SK-N-SH (cell line): ENCODE measurements at regions not wholly inside any gene's neighbourhood (a gene's known extent, or its start where the extent isn't known, plus 50 kb on each side); places are given as distances from the start of the nearest gene placed in this dataset.

Experiments
- FOSL2 ChIP-seq: IDR thresholded peaks from 2 replicates; pipeline ENCODE4 v1.4.0; 2012; ENCODE audit warnings: low read depth, mild to moderate bottlenecking, moderate library complexity, borderline replicate concordance
- POLR2AphosphoS5 ChIP-seq: IDR thresholded peaks from 2 replicates; pipeline ENCODE4 v1.6.1; 2012; ENCODE audit warnings: low read depth, low read length
- RFX5 ChIP-seq: IDR thresholded peaks from 2 replicates; pipeline ENCODE4 v1.6.1; 2012; ENCODE audit warnings: mild to moderate bottlenecking, improper control_type of control experiment, low read length
- RXRA ChIP-seq: IDR thresholded peaks from 2 replicates; pipeline ENCODE4 v1.4.0; 2012; ENCODE audit warnings: low read depth, mild to moderate bottlenecking, borderline replicate concordance
- TCF12 ChIP-seq: IDR thresholded peaks from 2 replicates; pipeline ENCODE4 v1.4.0; 2012
- TEAD4 ChIP-seq: IDR thresholded peaks from 2 replicates; pipeline ENCODE4 v1.4.0; 2012; ENCODE audit warnings: mild to moderate bottlenecking, borderline replicate concordance; ENCODE audit not compliant: insufficient read depth
- TF ChIP-seq, protein P1 (sequence below): fragments of 200-600 bp; sonication (generic); IDR thresholded peaks from 2 replicates; pipeline ENCODE4 v1.6.1; 2017; ENCODE audit warnings: antibody characterized with exemption, mild to moderate bottlenecking, moderate library complexity
- TF ChIP-seq, protein P2 (sequence below): IDR thresholded peaks from 2 replicates; pipeline ENCODE4 v1.4.0; 2012; ENCODE audit warnings: low read depth, borderline replicate concordance
- TF ChIP-seq, protein P3 (sequence below): IDR thresholded peaks from 2 replicates; pipeline ENCODE4 v1.6.1; 2012; ENCODE audit warnings: mild to moderate bottlenecking, low read depth, low read length, moderate library complexity
- TF ChIP-seq, protein P4 (sequence below): fragments of 150-350 bp; IDR thresholded peaks from 2 replicates; pipeline ENCODE4 v1.6.1; 2017; ENCODE audit warnings: antibody characterized with exemption, low read length, low read depth, borderline replicate concordance

DNA sequence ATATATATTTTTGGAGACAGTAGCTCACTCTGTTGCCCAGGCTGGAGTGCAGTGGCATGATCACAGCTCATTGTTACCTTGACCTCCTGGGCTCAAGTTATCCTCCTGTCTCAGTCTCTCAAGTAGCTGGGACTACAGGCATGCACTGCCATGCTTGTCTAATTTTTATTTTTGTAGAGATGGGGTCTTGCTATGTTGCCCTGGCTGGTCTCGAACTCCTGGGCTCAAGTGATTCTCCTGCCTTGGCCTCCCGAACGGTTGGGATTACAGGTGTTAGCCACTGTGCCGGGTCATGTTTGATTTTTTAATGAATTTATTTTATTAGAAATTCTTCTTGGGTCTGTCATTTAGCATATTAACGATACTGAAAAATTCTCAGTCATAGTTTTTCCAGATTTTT lies 70.5 kb downstream of the TMEM270 start:
- TF ChIP-seq, protein P1, sequence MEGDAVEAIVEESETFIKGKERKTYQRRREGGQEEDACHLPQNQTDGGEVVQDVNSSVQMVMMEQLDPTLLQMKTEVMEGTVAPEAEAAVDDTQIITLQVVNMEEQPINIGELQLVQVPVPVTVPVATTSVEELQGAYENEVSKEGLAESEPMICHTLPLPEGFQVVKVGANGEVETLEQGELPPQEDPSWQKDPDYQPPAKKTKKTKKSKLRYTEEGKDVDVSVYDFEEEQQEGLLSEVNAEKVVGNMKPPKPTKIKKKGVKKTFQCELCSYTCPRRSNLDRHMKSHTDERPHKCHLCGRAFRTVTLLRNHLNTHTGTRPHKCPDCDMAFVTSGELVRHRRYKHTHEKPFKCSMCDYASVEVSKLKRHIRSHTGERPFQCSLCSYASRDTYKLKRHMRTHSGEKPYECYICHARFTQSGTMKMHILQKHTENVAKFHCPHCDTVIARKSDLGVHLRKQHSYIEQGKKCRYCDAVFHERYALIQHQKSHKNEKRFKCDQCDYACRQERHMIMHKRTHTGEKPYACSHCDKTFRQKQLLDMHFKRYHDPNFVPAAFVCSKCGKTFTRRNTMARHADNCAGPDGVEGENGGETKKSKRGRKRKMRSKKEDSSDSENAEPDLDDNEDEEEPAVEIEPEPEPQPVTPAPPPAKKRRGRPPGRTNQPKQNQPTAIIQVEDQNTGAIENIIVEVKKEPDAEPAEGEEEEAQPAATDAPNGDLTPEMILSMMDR, result no peak
- TF ChIP-seq RFX5 (no peak), TEAD4 (no peak), TCF12 (no peak), POLR2AphosphoS5 (no peak), RXRA (no peak), FOSL2 (no peak)
- TF ChIP-seq, protein P2, sequence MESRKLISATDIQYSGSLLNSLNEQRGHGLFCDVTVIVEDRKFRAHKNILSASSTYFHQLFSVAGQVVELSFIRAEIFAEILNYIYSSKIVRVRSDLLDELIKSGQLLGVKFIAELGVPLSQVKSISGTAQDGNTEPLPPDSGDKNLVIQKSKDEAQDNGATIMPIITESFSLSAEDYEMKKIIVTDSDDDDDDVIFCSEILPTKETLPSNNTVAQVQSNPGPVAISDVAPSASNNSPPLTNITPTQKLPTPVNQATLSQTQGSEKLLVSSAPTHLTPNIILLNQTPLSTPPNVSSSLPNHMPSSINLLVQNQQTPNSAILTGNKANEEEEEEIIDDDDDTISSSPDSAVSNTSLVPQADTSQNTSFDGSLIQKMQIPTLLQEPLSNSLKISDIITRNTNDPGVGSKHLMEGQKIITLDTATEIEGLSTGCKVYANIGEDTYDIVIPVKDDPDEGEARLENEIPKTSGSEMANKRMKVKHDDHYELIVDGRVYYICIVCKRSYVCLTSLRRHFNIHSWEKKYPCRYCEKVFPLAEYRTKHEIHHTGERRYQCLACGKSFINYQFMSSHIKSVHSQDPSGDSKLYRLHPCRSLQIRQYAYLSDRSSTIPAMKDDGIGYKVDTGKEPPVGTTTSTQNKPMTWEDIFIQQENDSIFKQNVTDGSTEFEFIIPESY, result no peak
- TF ChIP-seq, protein P3, sequence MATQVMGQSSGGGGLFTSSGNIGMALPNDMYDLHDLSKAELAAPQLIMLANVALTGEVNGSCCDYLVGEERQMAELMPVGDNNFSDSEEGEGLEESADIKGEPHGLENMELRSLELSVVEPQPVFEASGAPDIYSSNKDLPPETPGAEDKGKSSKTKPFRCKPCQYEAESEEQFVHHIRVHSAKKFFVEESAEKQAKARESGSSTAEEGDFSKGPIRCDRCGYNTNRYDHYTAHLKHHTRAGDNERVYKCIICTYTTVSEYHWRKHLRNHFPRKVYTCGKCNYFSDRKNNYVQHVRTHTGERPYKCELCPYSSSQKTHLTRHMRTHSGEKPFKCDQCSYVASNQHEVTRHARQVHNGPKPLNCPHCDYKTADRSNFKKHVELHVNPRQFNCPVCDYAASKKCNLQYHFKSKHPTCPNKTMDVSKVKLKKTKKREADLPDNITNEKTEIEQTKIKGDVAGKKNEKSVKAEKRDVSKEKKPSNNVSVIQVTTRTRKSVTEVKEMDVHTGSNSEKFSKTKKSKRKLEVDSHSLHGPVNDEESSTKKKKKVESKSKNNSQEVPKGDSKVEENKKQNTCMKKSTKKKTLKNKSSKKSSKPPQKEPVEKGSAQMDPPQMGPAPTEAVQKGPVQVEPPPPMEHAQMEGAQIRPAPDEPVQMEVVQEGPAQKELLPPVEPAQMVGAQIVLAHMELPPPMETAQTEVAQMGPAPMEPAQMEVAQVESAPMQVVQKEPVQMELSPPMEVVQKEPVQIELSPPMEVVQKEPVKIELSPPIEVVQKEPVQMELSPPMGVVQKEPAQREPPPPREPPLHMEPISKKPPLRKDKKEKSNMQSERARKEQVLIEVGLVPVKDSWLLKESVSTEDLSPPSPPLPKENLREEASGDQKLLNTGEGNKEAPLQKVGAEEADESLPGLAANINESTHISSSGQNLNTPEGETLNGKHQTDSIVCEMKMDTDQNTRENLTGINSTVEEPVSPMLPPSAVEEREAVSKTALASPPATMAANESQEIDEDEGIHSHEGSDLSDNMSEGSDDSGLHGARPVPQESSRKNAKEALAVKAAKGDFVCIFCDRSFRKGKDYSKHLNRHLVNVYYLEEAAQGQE, result no peak
- TF ChIP-seq, protein P4, sequence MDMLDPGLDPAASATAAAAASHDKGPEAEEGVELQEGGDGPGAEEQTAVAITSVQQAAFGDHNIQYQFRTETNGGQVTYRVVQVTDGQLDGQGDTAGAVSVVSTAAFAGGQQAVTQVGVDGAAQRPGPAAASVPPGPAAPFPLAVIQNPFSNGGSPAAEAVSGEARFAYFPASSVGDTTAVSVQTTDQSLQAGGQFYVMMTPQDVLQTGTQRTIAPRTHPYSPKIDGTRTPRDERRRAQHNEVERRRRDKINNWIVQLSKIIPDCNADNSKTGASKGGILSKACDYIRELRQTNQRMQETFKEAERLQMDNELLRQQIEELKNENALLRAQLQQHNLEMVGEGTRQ, result no peak
